Mesendoderm (in vitro differentiated cells): ENCODE measurements at regions not wholly inside any gene's neighbourhood (a gene's known extent, or its start where the extent isn't known, plus 50 kb on each side); places are given as distances from the start of the nearest gene placed in this dataset.

Source experiments
- DNase-seq: peaks from one replicate; pipeline ENCODE4 v3.0.0; 2013
- H2AK5ac ChIP-seq: 2 replicates; pipeline ENCODE4 v1.6.1; 2013; ENCODE audit warnings: low read length, inconsistent platforms
- H2BK120ac ChIP-seq: 2 replicates; pipeline ENCODE4 v1.6.1; 2013; ENCODE audit warnings: low read depth, mild to moderate bottlenecking, low read length, moderate library complexity, mixed read lengths
- H2BK15ac ChIP-seq: replicated peaks from 2 replicates; pipeline ENCODE4 v1.6.1; 2013; ENCODE audit warnings: low read depth, mild to moderate bottlenecking, moderate library complexity
- H2BK5ac ChIP-seq: 2 replicates; pipeline ENCODE4 v1.6.1; 2013; ENCODE audit warnings: low read length, inconsistent platforms
- H3K18ac ChIP-seq: 2 replicates; pipeline ENCODE4 v1.6.1; 2013; ENCODE audit warnings: mild to moderate bottlenecking, low read length, mixed read lengths
- H3K23ac ChIP-seq: one replicate; pipeline ENCODE4 v1.6.1; 2013; ENCODE audit warnings: low read length
- H3K27ac ChIP-seq: 2 replicates; pipeline ENCODE4 v1.5.1; 2013; ENCODE audit warnings: low read depth, mild to moderate bottlenecking, inconsistent platforms, low read length, moderate library complexity
- H3K27me3 ChIP-seq: 2 replicates; pipeline ENCODE4 v1.6.1; 2013; ENCODE audit warnings: low read length, control low read depth, mild to moderate bottlenecking, inconsistent platforms; ENCODE audit not compliant: insufficient read depth, poor library complexity
- H3K36me3 ChIP-seq: 2 replicates; pipeline ENCODE4 v1.6.1; 2013; ENCODE audit warnings: low read length, inconsistent platforms; ENCODE audit not compliant: control insufficient read depth, insufficient read depth
- H3K4ac ChIP-seq: one replicate; pipeline ENCODE4 v1.6.1; 2013; ENCODE audit warnings: low read depth, mild to moderate bottlenecking, low read length, moderate library complexity
- H3K4me1 ChIP-seq: 2 replicates; pipeline ENCODE4 v1.6.1; 2013; ENCODE audit warnings: low read depth, low read length, inconsistent platforms; ENCODE audit not compliant: control insufficient read depth
- H3K4me2 ChIP-seq: 2 replicates; pipeline ENCODE4 v1.6.1; 2013; ENCODE audit warnings: low read length
- H3K4me3 ChIP-seq: 2 replicates; pipeline ENCODE4 v1.5.1; 2013; ENCODE audit warnings: mild to moderate bottlenecking, low read length
- H3K56ac ChIP-seq: one replicate; pipeline ENCODE4 v1.6.1; 2013; ENCODE audit warnings: low read length
- H3K79me1 ChIP-seq: 2 replicates; pipeline ENCODE4 v1.6.1; 2013; ENCODE audit warnings: low read length, inconsistent platforms
- H3K79me2 ChIP-seq: 2 replicates; pipeline ENCODE4 v1.6.1; 2013; ENCODE audit warnings: mild to moderate bottlenecking, low read length; ENCODE audit not compliant: control insufficient read depth, insufficient read depth
- H3K9ac ChIP-seq: 2 replicates; pipeline ENCODE4 v1.6.1; 2013; ENCODE audit warnings: low read length, inconsistent platforms
- H4K5ac ChIP-seq: one replicate; pipeline ENCODE4 v1.6.1; 2013; ENCODE audit warnings: low read length
- H4K8ac ChIP-seq: one replicate; pipeline ENCODE4 v1.6.1; 2013; ENCODE audit warnings: low read depth, mild to moderate bottlenecking, control low read depth, low read length, moderate library complexity
- WGBS: extraction: QIAGEN DNeasy Blood & Tissue Kit; methylation state at CpG from one replicate; pipeline ENCODE4 v1.1.7; 2013; ENCODE audit warnings: low lambda C conversion rate, missing lambda C conversion rate; ENCODE audit not compliant: insufficient coverage; ENCODE audit errors: extremely low coverage; 5-methylcytosine and 5-hydroxymethylcytosine counted together

DNA sequence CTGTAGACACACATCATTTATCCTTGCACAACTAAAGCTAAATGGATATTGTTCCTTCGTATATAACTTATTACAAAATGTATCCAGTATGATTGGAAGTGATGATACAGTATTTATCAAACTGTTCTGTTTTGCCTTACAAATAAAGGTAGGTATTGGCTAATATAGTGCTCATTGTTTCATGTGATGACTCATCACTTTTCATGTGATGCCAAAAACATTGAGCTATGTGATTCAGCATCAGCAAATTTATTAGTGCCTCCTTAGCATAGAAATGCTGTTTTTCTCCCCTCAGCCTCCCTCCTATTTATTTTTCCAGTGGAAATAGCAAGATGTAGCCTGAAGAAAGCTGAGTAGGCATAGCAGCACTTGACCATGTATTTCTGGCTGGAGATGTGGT lies 228.6 kb upstream of the LYPLAL1 start:
- Histone ChIP-seq H4K8ac (no peak overlapping the region), H3K4me3 (no peak overlapping the region), H3K9ac (no peak overlapping the region), H3K4me1 (no peaks in the 10 kb centered on the region), H3K4ac (no peak overlapping the region), H3K36me3 (no peaks in the 10 kb centered on the region), H2BK5ac (no peak overlapping the region), H3K23ac (no peak overlapping the region), H2BK120ac (no peak overlapping the region), H3K27me3 (no peaks in the 10 kb centered on the region), H3K79me1 (no peaks in the 10 kb centered on the region), H2AK5ac (no peak overlapping the region), H2BK15ac (no peak overlapping the region), H3K79me2 (no peaks in the 10 kb centered on the region), H3K56ac (no peak overlapping the region), H3K4me2 (no peak overlapping the region), H4K5ac (no peak overlapping the region), H3K18ac (no peak overlapping the region), H3K27ac (no peak overlapping the region)
- no peak for DNase-seq
- WGBS: no CpG with 5 or more reads among the region's 1 CpG

DNA sequence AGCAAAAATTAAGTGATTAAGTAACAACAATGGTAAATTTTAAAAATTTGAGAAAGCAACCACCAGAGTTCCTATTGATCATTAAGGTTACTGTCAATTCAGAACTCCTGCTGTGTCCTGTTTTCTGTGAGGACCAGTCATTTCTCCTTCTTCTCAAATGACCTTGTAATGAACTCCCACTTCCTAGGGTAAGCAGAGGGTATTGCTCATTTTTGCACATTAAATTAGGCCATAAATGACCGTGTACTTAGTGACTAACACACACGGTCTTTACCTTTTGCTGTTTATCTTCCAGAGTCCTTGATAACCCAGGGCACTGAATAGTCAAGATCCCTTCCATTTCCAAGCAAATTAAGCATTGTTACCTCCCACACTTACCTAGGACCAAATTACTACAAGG lies 227.5 kb upstream of the LYPLAL1 start:
- Histone ChIP-seq H3K79me2 (no peaks in the 10 kb centered on the region), H3K27me3 (no peaks in the 10 kb centered on the region), H3K36me3 (no peaks in the 10 kb centered on the region), H3K4ac (no peak overlapping the region), H3K4me3 (no peak overlapping the region), H4K5ac (no peak overlapping the region), H3K23ac (no peak overlapping the region), H3K18ac (no peak overlapping the region), H3K9ac (no peak overlapping the region), H2AK5ac (no peak overlapping the region), H4K8ac (no peak overlapping the region), H3K79me1 (no peaks in the 10 kb centered on the region), H3K56ac (no peak overlapping the region), H3K4me2 (no peak overlapping the region), H3K4me1 (no peaks in the 10 kb centered on the region), H3K27ac (no peak overlapping the region), H2BK5ac (no peak overlapping the region), H2BK15ac (no peak overlapping the region), H2BK120ac (no peak overlapping the region)
- DNase-seq: no peak
- WGBS: no CpG with 5 or more reads among the region's 2 CpGs

DNA sequence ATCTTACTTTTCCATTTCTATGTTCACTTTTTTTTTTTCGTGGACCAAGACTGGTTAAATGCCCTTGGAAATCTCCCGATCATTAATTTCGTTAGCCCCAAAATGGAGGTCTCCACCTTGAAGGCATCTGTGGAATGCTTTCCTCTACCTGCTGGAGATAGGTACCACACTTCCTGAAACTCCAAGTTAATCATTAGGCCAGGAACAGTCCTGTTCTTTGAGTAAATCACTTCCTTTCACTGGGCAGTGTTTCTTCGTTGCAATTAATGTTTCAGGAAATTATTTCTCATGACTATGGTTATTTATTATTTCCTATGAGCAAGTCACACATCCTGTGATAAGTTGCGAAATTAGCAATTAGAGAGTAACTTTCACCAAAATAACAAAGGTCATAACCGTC lies 225.2 kb upstream of the LYPLAL1 start:
- Histone ChIP-seq H3K4me2 (no peak overlapping the region), H3K36me3 (no peaks in the 10 kb centered on the region), H3K4me3 (no peak overlapping the region), H3K9ac (no peak overlapping the region), H4K5ac (no peak overlapping the region), H3K79me2 (no peaks in the 10 kb centered on the region), H3K4me1 (no peaks in the 10 kb centered on the region), H2BK15ac (no peak overlapping the region), H2BK5ac (no peak overlapping the region), H3K56ac (no peak overlapping the region), H3K79me1 (no peaks in the 10 kb centered on the region), H3K18ac (no peak overlapping the region), H3K27ac (no peak overlapping the region), H2BK120ac (no peak overlapping the region), H3K23ac (no peak overlapping the region), H2AK5ac (no peak overlapping the region), H3K4ac (no peak overlapping the region), H4K8ac (no peak overlapping the region), H3K27me3 (no peaks in the 10 kb centered on the region)
- WGBS: no CpG with 5 or more reads among the region's 6 CpGs
- DNase-seq: no peak

DNA sequence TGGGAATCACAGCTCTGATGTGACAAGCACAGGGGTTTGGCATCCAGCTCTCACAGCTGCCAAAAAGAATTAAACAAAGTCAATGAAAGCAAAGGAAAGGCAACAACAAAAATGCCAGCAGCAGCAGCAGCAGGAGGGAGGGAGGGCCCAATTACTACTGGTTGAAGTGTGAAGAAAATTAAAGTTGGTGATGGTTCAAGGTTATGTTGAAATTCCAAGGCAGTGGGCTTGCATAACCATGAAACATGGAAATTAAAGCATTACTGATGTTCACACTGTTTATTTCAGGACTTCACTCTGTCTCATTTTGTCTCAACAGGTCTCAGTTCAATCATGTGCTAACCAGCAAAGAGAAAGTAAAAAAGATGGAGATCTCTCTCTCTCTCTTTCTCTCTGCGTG lies 220.3 kb upstream of the LYPLAL1 start:
- Histone ChIP-seq H2BK5ac (no peak overlapping the region), H3K9ac (no peak overlapping the region), H3K4ac (no peak overlapping the region), H3K79me2 (no peaks in the 10 kb centered on the region), H4K5ac (no peak overlapping the region), H3K18ac (no peak overlapping the region), H3K79me1 (no peaks in the 10 kb centered on the region), H3K4me2 (no peak overlapping the region), H3K23ac (no peak overlapping the region), H2BK120ac (no peak overlapping the region), H3K4me3 (no peak overlapping the region), H4K8ac (no peak overlapping the region), H2AK5ac (no peak overlapping the region), H3K56ac (no peak overlapping the region), H3K27me3 (no peaks in the 10 kb centered on the region), H2BK15ac (no peak overlapping the region), H3K27ac (no peak overlapping the region), H3K4me1 (no peaks in the 10 kb centered on the region), H3K36me3 (no peaks in the 10 kb centered on the region)
- WGBS: no CpG with 5 or more reads among the region's 1 CpG
- no peak for DNase-seq

DNA sequence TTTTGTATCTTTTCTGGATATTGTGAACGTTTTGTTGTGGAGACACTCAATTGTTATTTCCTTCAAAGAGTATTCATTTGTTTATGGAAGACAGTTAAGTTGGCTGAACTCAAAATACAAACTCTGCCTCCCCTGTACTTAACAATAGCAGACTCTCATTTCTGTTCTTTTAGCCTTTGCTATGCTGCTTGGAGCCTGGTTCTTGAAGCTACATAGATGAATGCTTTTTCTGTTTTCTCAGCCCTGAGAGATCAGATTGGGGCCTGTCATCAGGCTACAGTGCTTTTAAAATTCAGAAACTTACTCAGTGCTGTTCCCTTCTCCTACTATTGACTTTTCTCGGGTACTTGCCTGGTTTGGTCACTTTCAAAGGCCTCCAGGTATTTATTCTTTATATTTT lies 215.7 kb upstream of the LYPLAL1 start:
- H3K79me2 ChIP-seq: no peaks in the 10 kb centered on the region
- no peak overlapping the region for H2AK5ac ChIP-seq
- no peak overlapping the region for H4K5ac ChIP-seq
- H4K8ac ChIP-seq: no peak overlapping the region
- H3K4me3 ChIP-seq: no peak overlapping the region
- H3K36me3 ChIP-seq: no peaks in the 10 kb centered on the region
- no peaks in the 10 kb centered on the region for H3K4me1 ChIP-seq
- H3K4ac ChIP-seq: no peak overlapping the region
- no peak overlapping the region for H3K18ac ChIP-seq
- no peak for DNase-seq
- H3K27ac ChIP-seq: no peak overlapping the region
- no peak overlapping the region for H3K23ac ChIP-seq
- no peak overlapping the region for H2BK120ac ChIP-seq
- no peak overlapping the region for H3K56ac ChIP-seq
- H3K4me2 ChIP-seq: no peak overlapping the region
- no peak overlapping the region for H2BK5ac ChIP-seq
- no peaks in the 10 kb centered on the region for H3K79me1 ChIP-seq
- H2BK15ac ChIP-seq: no peak overlapping the region
- H3K27me3 ChIP-seq: no peaks in the 10 kb centered on the region
- no peak overlapping the region for H3K9ac ChIP-seq
- WGBS: 100% methylated on average over 1 of the region's 2 CpGs

DNA sequence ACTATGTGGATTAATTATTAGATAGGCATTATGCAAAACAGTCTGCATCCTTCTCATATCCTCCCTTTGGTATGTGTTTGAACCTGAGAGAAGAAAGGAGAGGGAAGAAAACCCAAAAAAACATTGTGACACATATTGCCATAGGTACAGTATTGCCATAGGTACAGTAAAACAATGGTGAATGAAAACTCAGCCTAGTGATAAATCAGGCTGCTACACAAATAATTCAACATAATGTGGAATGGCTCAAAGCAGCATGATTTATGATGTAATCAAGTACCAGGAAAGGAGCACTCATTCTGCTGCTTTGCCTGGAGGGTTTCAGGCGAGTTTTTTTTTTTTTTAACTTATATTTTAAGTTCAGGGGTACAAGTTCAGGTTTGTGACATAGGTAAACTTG lies 213.9 kb upstream of the LYPLAL1 start:
- H3K56ac ChIP-seq: no peak overlapping the region
- no peak overlapping the region for H3K4me3 ChIP-seq
- WGBS: no CpG with 5 or more reads among the region's 1 CpG
- no peak overlapping the region for H3K4ac ChIP-seq
- H2BK5ac ChIP-seq: no peak overlapping the region
- H3K79me1 ChIP-seq: no peaks in the 10 kb centered on the region
- H3K4me2 ChIP-seq: no peak overlapping the region
- H4K5ac ChIP-seq: no peak overlapping the region
- no peak overlapping the region for H3K9ac ChIP-seq
- no peaks in the 10 kb centered on the region for H3K27me3 ChIP-seq
- no peak overlapping the region for H2BK15ac ChIP-seq
- H2AK5ac ChIP-seq: no peak overlapping the region
- no peak overlapping the region for H3K23ac ChIP-seq
- DNase-seq: no peak
- no peaks in the 10 kb centered on the region for H3K36me3 ChIP-seq
- H3K27ac ChIP-seq: no peak overlapping the region
- H3K4me1 ChIP-seq: no peaks in the 10 kb centered on the region
- no peak overlapping the region for H2BK120ac ChIP-seq
- H3K79me2 ChIP-seq: no peaks in the 10 kb centered on the region
- H4K8ac ChIP-seq: no peak overlapping the region
- no peak overlapping the region for H3K18ac ChIP-seq
